ENCODE measurements at regions not wholly inside any gene's neighbourhood (a gene's known extent, or its start where the extent isn't known, plus 50 kb on each side); places are given as distances from the start of the nearest gene placed in this dataset.

- POLR2A ChIA-PET = no interaction called here
- in situ Hi-C loops (cut with HindIII; ENCODE audit: low pct_unique_long_range_greater_than_20kb, low sequenced_read_pairs) = no loop called here
- ATAC-seq = no peak
- H3K4me1 ChIP-seq (ENCODE audit: control insufficient read depth, insufficient read depth, low read length) = no peaks in the 10 kb centered on the region
- H3K36me3 ChIP-seq (ENCODE audit: control insufficient read depth, insufficient read depth, low read length) = no peaks in the 10 kb centered on the region
- no TSS peak for BruUV-seq (replicated peaks)
- CTCF ChIA-PET = no interaction called here
- no peaks in the 10 kb centered on the region for H3K27me3 ChIP-seq (ENCODE audit: control insufficient read depth, insufficient read depth, low read length)
- intact Hi-C loops (cut with micrococcal nuclease; ENCODE audit: unreplicated experiment) = no loop called here
- H3K9me3 ChIP-seq (ENCODE audit: control insufficient read depth, insufficient read depth, low read depth, low read length) = no peaks in the 10 kb centered on the region
- no peak for DNase-seq (ENCODE audit: low read depth, low spot score)
- no peak overlapping the region for H3K27ac ChIP-seq (ENCODE audit: low read length)
- no peak for TF ChIP-seq TCF7L2 (IDR thresholded peaks at IDR 0.05; ENCODE audit: low read depth, low read length)
- H3K4me3 ChIP-seq (ENCODE audit: low read depth in 2 of 2, low read length in 2 of 2) = no peak overlapping the region
Observed at GRCh38 chr5:82707741-82708140, 369.5 kb downstream of the TMEM167A start.

- Histone ChIP-seq H3K4me1 (ENCODE audit: control insufficient read depth, insufficient read depth, low read length) (no peaks in the 10 kb centered on the region), H3K4me3 (ENCODE audit: low read depth in 2 of 2, low read length in 2 of 2) (no peak overlapping the region), H3K36me3 (ENCODE audit: control insufficient read depth, insufficient read depth, low read length) (no peaks in the 10 kb centered on the region), H3K9me3 (ENCODE audit: control insufficient read depth, insufficient read depth, low read depth, low read length) (no peaks in the 10 kb centered on the region), H3K27ac (ENCODE audit: low read length) (no peak overlapping the region), H3K27me3 (ENCODE audit: control insufficient read depth, insufficient read depth, low read length) (no peaks in the 10 kb centered on the region)
- POLR2A ChIA-PET = no interaction called here
- no peak for ATAC-seq
- CTCF ChIA-PET = no interaction called here
- intact Hi-C loops (cut with micrococcal nuclease; ENCODE audit: unreplicated experiment) = no loop called here
- no TSS peak for BruUV-seq (replicated peaks)
- DNase-seq (ENCODE audit: low read depth, low spot score) = no peak
- TF ChIP-seq POLR2AphosphoS5 (IDR thresholded peaks at IDR 0.05; ENCODE audit: low read depth, low read length) (no peak), REST (IDR thresholded peaks at IDR 0.05; ENCODE audit: insufficient read depth in 1 of 2, low read depth in 2 of 2, low read length in 1 of 2) (no peak), CTCF (IDR thresholded peaks at IDR 0.05) (no peak), SIN3A (IDR thresholded peaks at IDR 0.05; ENCODE audit: borderline replicate concordance, insufficient read depth, low read depth, low read length) (no peak), TCF7L2 (IDR thresholded peaks at IDR 0.05; ENCODE audit: low read depth, low read length) (no peak)
- in situ Hi-C loops (cut with HindIII; ENCODE audit: low pct_unique_long_range_greater_than_20kb, low sequenced_read_pairs) = no loop called here
Observed at GRCh38 chr5:82704381-82704780, 372.8 kb downstream of the TMEM167A start.

- CTCF ChIA-PET = interaction anchor here (0.6 kb wide), 1 partner anchor 368 kb away, joined by 3 read pairs; no protein-coding TSS in a partner anchor
- DNase-seq (ENCODE audit: low read depth, low spot score) (no peak), ATAC-seq (no peak)
- Histone ChIP-seq H3K36me3 (ENCODE audit: control insufficient read depth, insufficient read depth, low read length) (no peaks in the 10 kb centered on the region), H3K27ac (ENCODE audit: low read length) (no peak overlapping the region), H3K4me1 (ENCODE audit: control insufficient read depth, insufficient read depth, low read length) (no peaks in the 10 kb centered on the region), H3K27me3 (ENCODE audit: control insufficient read depth, insufficient read depth, low read length) (no peaks in the 10 kb centered on the region), H3K9me3 (ENCODE audit: control insufficient read depth, insufficient read depth, low read depth, low read length) (no peaks in the 10 kb centered on the region), H3K4me3 (ENCODE audit: low read depth in 2 of 2, low read length in 2 of 2) (no peak overlapping the region)
- no peak for TF ChIP-seq POLR2AphosphoS5 (IDR thresholded peaks at IDR 0.05; ENCODE audit: low read depth, low read length)
- TF ChIP-seq SIN3A (IDR thresholded peaks at IDR 0.05; ENCODE audit: borderline replicate concordance, insufficient read depth, low read depth, low read length) = no peak
- TF ChIP-seq REST (IDR thresholded peaks at IDR 0.05; ENCODE audit: insufficient read depth in 1 of 2, low read depth in 2 of 2, low read length in 1 of 2) = no peak
- TF ChIP-seq CTCF (IDR thresholded peaks at IDR 0.05) = no peak
- no peak for TF ChIP-seq TCF7L2 (IDR thresholded peaks at IDR 0.05; ENCODE audit: low read depth, low read length)
- BruUV-seq (replicated peaks) = no TSS peak
- POLR2A ChIA-PET = no interaction called here
- in situ Hi-C loops (cut with HindIII; ENCODE audit: low pct_unique_long_range_greater_than_20kb, low sequenced_read_pairs) (no loop called here), intact Hi-C loops (cut with micrococcal nuclease; ENCODE audit: unreplicated experiment) (no loop called here)
Observed at GRCh38 chr5:82702046-82702445, 375.1 kb downstream of the TMEM167A start.
